ENCODE measurements at regions not wholly inside any gene's neighbourhood (a gene's known extent, or its start where the extent isn't known, plus 50 kb on each side); places are given as distances from the start of the nearest gene placed in this dataset.

DNA sequence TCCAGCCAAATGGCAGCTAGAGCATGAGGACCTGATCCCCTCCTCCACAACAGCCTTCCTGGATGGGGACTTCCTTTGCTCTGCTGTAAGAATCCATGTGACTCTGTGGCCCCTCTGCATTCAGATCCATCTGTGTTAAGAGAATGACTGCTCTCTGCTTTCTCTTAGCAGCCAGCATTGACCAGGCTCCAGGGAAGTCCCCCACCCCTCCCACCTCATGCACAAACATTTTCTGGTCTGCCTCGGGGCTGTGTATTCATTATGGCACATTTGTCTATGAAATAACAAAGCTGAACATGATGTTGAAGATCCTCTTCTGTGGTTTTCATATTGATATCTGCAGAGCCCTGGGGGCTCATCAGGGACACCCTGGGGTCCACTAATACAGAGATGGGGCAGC lies 201.7 kb downstream of the NUAK1 start:
- no peaks in the 10 kb centered on the region for H3K9me3 ChIP-seq (replicated peaks)
- no peak overlapping the region for H3K27ac ChIP-seq (replicated peaks)
- DNase-seq, result no peak
- TF ChIP-seq, protein P1, sequence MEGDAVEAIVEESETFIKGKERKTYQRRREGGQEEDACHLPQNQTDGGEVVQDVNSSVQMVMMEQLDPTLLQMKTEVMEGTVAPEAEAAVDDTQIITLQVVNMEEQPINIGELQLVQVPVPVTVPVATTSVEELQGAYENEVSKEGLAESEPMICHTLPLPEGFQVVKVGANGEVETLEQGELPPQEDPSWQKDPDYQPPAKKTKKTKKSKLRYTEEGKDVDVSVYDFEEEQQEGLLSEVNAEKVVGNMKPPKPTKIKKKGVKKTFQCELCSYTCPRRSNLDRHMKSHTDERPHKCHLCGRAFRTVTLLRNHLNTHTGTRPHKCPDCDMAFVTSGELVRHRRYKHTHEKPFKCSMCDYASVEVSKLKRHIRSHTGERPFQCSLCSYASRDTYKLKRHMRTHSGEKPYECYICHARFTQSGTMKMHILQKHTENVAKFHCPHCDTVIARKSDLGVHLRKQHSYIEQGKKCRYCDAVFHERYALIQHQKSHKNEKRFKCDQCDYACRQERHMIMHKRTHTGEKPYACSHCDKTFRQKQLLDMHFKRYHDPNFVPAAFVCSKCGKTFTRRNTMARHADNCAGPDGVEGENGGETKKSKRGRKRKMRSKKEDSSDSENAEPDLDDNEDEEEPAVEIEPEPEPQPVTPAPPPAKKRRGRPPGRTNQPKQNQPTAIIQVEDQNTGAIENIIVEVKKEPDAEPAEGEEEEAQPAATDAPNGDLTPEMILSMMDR (IDR thresholded peaks at IDR 0.05; ENCODE audit: borderline replicate concordance), result no peak
- H3K36me3 ChIP-seq, result no peaks in the 10 kb centered on the region
- intact Hi-C loops (cut with micrococcal nuclease), result no loop called here
- H3K4me3 ChIP-seq, result no peak overlapping the region
- peaks cover 14% of the 10 kb centered on the region for H3K4me1 ChIP-seq
- H3K27me3 ChIP-seq (ENCODE audit: low read depth), result no peaks in the 10 kb centered on the region

DNA sequence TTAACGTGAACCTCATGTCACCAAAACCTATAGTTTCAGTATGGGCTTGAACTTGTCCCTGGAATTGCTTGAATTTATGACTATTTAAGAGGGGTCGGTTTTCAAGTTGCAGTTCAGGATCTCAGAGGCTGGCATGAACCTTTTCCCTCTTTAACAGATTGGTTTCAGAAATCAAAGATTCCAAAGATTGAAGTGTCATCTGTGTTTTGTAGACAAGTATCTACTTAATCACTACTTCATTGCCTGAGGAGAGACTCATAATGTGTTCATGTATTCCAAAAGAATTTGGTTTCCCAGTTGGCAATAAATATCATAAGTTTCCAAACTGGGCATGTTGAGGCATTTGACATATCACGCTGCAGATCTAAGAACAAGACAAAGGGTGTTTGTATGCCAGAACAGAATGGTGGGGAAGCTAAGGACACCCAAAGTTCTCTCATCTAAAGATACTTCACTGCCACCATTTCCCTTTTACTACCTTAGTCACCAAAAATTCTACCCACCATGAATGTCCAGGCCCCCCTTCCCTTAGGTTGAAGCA lies 199.5 kb downstream of the NUAK1 start:
- Histone ChIP-seq H3K4me3 (no peak overlapping the region), H3K27me3 (ENCODE audit: low read depth) (no peaks in the 10 kb centered on the region), H3K4me1 (peaks cover 8% of the 10 kb centered on the region), H3K9me3 (replicated peaks) (no peaks in the 10 kb centered on the region), H3K36me3 (no peaks in the 10 kb centered on the region), H3K27ac (replicated peaks) (no peak overlapping the region)
- no peak for DNase-seq
- intact Hi-C loops (cut with micrococcal nuclease), result no loop called here
- TF ChIP-seq, protein P1 (IDR thresholded peaks at IDR 0.05; ENCODE audit: borderline replicate concordance), result no peak

DNA sequence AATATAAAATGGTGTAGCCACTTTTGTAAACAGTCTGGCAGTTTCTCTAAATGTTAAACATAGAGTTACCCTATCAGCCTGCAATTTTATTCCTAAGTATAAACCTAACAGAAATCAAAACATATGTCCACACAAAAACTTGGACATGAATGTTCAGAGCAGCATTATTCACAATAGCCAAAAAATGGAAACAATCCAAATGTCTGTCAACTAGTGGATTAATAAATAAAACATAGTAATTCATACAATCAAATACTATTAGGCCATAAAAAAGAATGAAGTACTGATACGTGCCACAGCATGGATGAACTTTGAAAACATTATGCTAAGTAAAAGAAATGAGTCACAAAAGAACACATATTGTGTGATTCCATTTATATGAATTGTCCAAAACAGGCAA lies 196.5 kb downstream of the NUAK1 start:
- intact Hi-C loops (cut with micrococcal nuclease), result no loop called here
- Histone ChIP-seq H3K36me3 (no peaks in the 10 kb centered on the region), H3K27me3 (ENCODE audit: low read depth) (no peaks in the 10 kb centered on the region), H3K9me3 (replicated peaks) (no peaks in the 10 kb centered on the region), H3K4me3 (no peak overlapping the region), H3K4me1 (peaks cover 16% of the 10 kb centered on the region), H3K27ac (replicated peaks) (no peak overlapping the region)
- TF ChIP-seq, protein P1 (IDR thresholded peaks at IDR 0.05; ENCODE audit: borderline replicate concordance), result no peak
- no peak for DNase-seq

DNA sequence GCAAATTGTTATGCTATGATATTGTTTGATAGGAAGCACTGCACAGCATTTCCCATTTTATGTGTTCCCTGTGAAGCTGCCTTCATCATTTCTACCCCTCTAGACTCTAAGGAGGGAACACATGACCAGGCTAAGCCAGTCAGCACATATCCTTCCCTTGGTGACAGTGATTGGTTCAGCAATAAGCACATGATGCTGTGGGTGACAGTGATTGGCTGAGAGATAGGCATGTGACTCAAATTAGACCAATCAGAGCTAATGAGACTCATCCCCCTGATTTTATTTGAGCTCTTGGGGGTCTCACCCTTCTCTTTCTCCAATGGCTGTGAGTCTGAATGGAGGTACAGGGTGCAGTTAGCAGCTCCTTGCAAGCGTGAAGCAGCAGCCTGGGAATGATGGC lies 195.2 kb downstream of the NUAK1 start:
- Histone ChIP-seq H3K36me3 (no peaks in the 10 kb centered on the region), H3K4me1 (peaks cover 19% of the 10 kb centered on the region), H3K9me3 (replicated peaks) (no peaks in the 10 kb centered on the region), H3K27me3 (ENCODE audit: low read depth) (no peaks in the 10 kb centered on the region), H3K27ac (replicated peaks) (no peak overlapping the region), H3K4me3 (no peak overlapping the region)
- no peak for DNase-seq
- TF ChIP-seq, protein P1 (IDR thresholded peaks at IDR 0.05; ENCODE audit: borderline replicate concordance), result no peak
- intact Hi-C loops (cut with micrococcal nuclease), result no loop called here

DNA sequence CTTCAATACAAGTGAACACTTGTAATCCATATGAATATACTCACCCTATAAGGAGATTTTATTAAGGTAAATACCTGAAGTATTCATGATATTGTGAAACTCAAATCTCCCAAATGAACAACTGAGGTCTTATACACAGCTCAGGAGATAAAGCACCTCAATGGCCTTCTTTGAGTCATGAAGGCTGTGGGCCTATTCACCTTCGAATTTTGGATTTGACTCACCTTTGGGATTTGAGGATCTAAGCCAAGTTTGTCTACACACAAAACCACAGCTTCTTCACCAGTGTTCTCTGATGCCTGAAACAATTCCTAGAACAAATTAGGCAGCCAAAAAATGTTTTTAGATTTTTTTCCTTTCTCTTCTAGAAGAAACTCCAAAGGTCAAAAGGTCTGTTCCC lies 194.1 kb downstream of the NUAK1 start:
- TF ChIP-seq, protein P1 (IDR thresholded peaks at IDR 0.05; ENCODE audit: borderline replicate concordance), result no peak

More for the DNA sequence above, 194.1 kb downstream of the NUAK1 start:
- Histone ChIP-seq H3K9me3 (replicated peaks) (peaks cover 4% of the 10 kb centered on the region), H3K27ac (replicated peaks) (no peak overlapping the region), H3K4me3 (no peak overlapping the region), H3K27me3 (ENCODE audit: low read depth) (no peaks in the 10 kb centered on the region), H3K4me1 (peaks cover 19% of the 10 kb centered on the region), H3K36me3 (no peaks in the 10 kb centered on the region)
- DNase-seq, result no peak
- intact Hi-C loops (cut with micrococcal nuclease), result no loop called here
